ENCODE measurements at regions not wholly inside any gene's neighbourhood (a gene's known extent, or its start where the extent isn't known, plus 50 kb on each side); places are given as distances from the start of the nearest gene placed in this dataset.
A peak's percentile ranks its signal among the peaks of the same experiment; 100 is the strongest.
"Not testable (repeated sequence)": the region's sequence is repeated elsewhere in the genome, so short reads cannot be mapped to it uniquely, and the experiment has no call there.

- no peak for DNase-seq
Measured at GRCh38 chr7:68200051-68200670, 1203.5 kb downstream of the TYW1 start.

GRCh38 chr7:68203251-68203650, 1206.6 kb downstream of the TYW1 start:
- no peak for DNase-seq

- DNase-seq: no peak
Measured at GRCh38 chr7:68205826-68206225, 1209.2 kb downstream of the TYW1 start.

GRCh38 chr7:68206946-68207485, 1210.4 kb downstream of the TYW1 start:
- DNase-seq: no peak

- no peak for DNase-seq
Measured at GRCh38 chr7:68207676-68208075, 1211.0 kb downstream of the TYW1 start.

GRCh38 chr7:68209486-68209885, 1212.9 kb downstream of the TYW1 start:
- no peak for DNase-seq

- DNase-seq: no peak
Measured at GRCh38 chr7:68213838-68214237, 1217.2 kb downstream of the TYW1 start.

- DNase-seq: no peak
Measured at GRCh38 chr7:68216051-68216450, 1219.4 kb downstream of the TYW1 start.

GRCh38 chr7:68217426-68217825, 1220.8 kb downstream of the TYW1 start:
- DNase-seq: no peak

- DNase-seq: no peak
Measured at GRCh38 chr7:68218461-68218860, 1221.8 kb downstream of the TYW1 start.

GRCh38 chr7:68222311-68222710, 1225.7 kb downstream of the TYW1 start:
- DNase-seq: no peak

- peak; percentile 52 for DNase-seq
Measured at GRCh38 chr7:68224041-68224741, 1227.6 kb downstream of the TYW1 start.

GRCh38 chr7:68231011-68231410, 1234.4 kb downstream of the TYW1 start:
- not testable (repeated sequence) for DNase-seq

- DNase-seq: no peak
Measured at GRCh38 chr7:68235937-68236336, 1239.3 kb downstream of the TYW1 start.

- no peak for DNase-seq
Measured at GRCh38 chr7:68238204-68238805, 1241.7 kb downstream of the TYW1 start.

- DNase-seq: no peak
Measured at GRCh38 chr7:68243128-68243527, 1246.5 kb downstream of the TYW1 start.

GRCh38 chr7:68244389-68244788, 1247.8 kb downstream of the TYW1 start:
- no peak for DNase-seq

- DNase-seq: no peak
Measured at GRCh38 chr7:68245688-68246087, 1249.1 kb downstream of the TYW1 start.

GRCh38 chr7:68246189-68246633, 1249.6 kb downstream of the TYW1 start:
- no peak for DNase-seq

GRCh38 chr7:68247126-68247525, 1250.5 kb downstream of the TYW1 start:
- no peak for DNase-seq

- DNase-seq: no peak
Measured at GRCh38 chr7:68247571-68247970, 1250.9 kb downstream of the TYW1 start.

- no peak for DNase-seq
Measured at GRCh38 chr7:68248973-68249372, 1252.3 kb downstream of the TYW1 start.

- DNase-seq: no peak
Measured at GRCh38 chr7:68249611-68250010, 1253.0 kb downstream of the TYW1 start.

- no peak for DNase-seq
Measured at GRCh38 chr7:68250143-68250542, 1253.5 kb downstream of the TYW1 start.

Measured in DMS 273 treated with DMSO at 0.1 percent for 48 hours (cell line).